HL-60 (cell line): ENCODE measurements at regions not wholly inside any gene's neighbourhood (a gene's known extent, or its start where the extent isn't known, plus 50 kb on each side); places are given as distances from the start of the nearest gene placed in this dataset.

Experiments
- POLR2AphosphoS5 ChIP-seq: IDR thresholded peaks from 2 replicates; pipeline ENCODE4 v1.6.1; 2012; ENCODE audit warnings: low read depth
- SPI1 ChIP-seq: IDR thresholded peaks from 2 replicates; pipeline ENCODE4 v1.6.1; 2012; ENCODE audit warnings: low read depth, mild to moderate bottlenecking, borderline replicate concordance
- TF ChIP-seq, protein P1 (sequence below): IDR thresholded peaks from one replicate; pipeline ENCODE4 v1.5.1; 2011; ENCODE audit warnings: low read length, control low read depth, inconsistent platforms; ENCODE audit not compliant: insufficient read depth
- TF ChIP-seq, protein P2 (sequence below): IDR thresholded peaks from 2 replicates; pipeline ENCODE4 v1.6.1; 2012; ENCODE audit warnings: low read depth; ENCODE audit not compliant: insufficient replicate concordance

DNA sequence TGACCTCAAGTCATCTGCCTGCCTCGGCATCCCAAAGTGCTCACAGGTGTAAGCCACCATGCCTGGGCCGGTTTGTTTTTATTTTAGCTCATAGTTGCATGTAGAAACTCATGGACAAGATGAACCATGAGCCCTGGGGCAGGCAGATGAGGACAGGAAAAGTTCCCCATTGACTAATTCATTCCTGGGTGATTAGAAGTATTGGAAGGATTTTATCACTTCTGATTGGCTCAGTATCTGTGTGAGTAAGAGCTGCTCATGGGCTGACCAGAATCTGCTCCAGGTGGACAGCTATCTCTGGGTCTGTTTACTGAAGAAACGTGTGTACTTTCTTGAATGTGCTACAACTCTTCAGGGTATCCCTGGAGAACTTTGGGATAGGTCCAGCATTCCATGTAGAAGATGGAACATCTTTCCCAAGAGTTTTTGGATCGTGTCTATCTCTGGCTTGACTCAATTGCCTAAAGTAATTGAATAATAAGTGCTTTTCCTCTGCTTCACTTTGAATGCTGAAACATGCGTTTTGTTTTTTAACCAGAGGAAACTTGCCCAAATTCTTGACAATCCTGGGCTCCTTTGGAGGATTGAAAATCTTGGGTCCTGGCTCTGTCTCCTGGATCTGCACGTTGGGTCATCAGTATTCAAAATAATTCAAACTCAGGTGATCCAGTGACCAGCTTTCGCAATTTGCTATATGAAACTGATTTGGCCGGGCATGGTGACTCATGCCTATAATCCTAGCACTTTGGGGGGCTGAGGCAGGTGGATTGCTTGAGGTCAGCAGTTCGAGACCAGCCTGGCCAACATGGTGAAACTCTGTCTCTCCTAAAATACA is 88.6 kb upstream of the DHRSX start:
- TF ChIP-seq, protein P1, sequence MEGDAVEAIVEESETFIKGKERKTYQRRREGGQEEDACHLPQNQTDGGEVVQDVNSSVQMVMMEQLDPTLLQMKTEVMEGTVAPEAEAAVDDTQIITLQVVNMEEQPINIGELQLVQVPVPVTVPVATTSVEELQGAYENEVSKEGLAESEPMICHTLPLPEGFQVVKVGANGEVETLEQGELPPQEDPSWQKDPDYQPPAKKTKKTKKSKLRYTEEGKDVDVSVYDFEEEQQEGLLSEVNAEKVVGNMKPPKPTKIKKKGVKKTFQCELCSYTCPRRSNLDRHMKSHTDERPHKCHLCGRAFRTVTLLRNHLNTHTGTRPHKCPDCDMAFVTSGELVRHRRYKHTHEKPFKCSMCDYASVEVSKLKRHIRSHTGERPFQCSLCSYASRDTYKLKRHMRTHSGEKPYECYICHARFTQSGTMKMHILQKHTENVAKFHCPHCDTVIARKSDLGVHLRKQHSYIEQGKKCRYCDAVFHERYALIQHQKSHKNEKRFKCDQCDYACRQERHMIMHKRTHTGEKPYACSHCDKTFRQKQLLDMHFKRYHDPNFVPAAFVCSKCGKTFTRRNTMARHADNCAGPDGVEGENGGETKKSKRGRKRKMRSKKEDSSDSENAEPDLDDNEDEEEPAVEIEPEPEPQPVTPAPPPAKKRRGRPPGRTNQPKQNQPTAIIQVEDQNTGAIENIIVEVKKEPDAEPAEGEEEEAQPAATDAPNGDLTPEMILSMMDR = no peak
- TF ChIP-seq POLR2AphosphoS5 = no peak
- TF ChIP-seq, protein P2, sequence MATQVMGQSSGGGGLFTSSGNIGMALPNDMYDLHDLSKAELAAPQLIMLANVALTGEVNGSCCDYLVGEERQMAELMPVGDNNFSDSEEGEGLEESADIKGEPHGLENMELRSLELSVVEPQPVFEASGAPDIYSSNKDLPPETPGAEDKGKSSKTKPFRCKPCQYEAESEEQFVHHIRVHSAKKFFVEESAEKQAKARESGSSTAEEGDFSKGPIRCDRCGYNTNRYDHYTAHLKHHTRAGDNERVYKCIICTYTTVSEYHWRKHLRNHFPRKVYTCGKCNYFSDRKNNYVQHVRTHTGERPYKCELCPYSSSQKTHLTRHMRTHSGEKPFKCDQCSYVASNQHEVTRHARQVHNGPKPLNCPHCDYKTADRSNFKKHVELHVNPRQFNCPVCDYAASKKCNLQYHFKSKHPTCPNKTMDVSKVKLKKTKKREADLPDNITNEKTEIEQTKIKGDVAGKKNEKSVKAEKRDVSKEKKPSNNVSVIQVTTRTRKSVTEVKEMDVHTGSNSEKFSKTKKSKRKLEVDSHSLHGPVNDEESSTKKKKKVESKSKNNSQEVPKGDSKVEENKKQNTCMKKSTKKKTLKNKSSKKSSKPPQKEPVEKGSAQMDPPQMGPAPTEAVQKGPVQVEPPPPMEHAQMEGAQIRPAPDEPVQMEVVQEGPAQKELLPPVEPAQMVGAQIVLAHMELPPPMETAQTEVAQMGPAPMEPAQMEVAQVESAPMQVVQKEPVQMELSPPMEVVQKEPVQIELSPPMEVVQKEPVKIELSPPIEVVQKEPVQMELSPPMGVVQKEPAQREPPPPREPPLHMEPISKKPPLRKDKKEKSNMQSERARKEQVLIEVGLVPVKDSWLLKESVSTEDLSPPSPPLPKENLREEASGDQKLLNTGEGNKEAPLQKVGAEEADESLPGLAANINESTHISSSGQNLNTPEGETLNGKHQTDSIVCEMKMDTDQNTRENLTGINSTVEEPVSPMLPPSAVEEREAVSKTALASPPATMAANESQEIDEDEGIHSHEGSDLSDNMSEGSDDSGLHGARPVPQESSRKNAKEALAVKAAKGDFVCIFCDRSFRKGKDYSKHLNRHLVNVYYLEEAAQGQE = no peak
- no peak for TF ChIP-seq SPI1
